ENCODE measurements at regions not wholly inside any gene's neighbourhood (a gene's known extent, or its start where the extent isn't known, plus 50 kb on each side); places are given as distances from the start of the nearest gene placed in this dataset.
A peak's percentile ranks its signal among the peaks of the same experiment; 100 is the strongest.
"Not testable (repeated sequence)": the region's sequence is repeated elsewhere in the genome, so short reads cannot be mapped to it uniquely, and the experiment has no call there.

GRCh38 chr9:105993921-105994715, 299.8 kb downstream of the TMEM38B start:
- Histone ChIP-seq H3K9me3 (ENCODE audit: control insufficient read depth, low read depth, low read length) (no peaks in the 10 kb centered on the region), H3K4me1 (ENCODE audit: control insufficient read depth, low read depth, low read length) (peaks cover 12% of the 10 kb centered on the region), H3K9ac (ENCODE audit: low read length) (no peak overlapping the region), H3K4me3 (ENCODE audit: low read length) (no peak overlapping the region), H3K27me3 (ENCODE audit: control insufficient read depth, insufficient read depth, low read length) (no peaks in the 10 kb centered on the region), H3K27ac (ENCODE audit: low read length) (no peak overlapping the region), H3K36me3 (ENCODE audit: control insufficient read depth, low read depth, low read length) (no peaks in the 10 kb centered on the region)

GRCh38 chr9:105994970-105995369, 300.6 kb downstream of the TMEM38B start:
- Histone ChIP-seq H3K27me3 (ENCODE audit: control insufficient read depth, insufficient read depth, low read length) (no peaks in the 10 kb centered on the region), H3K9me3 (ENCODE audit: control insufficient read depth, low read depth, low read length) (no peaks in the 10 kb centered on the region), H3K27ac (ENCODE audit: low read length) (no peak overlapping the region), H3K9ac (ENCODE audit: low read length) (no peak overlapping the region), H3K4me1 (ENCODE audit: control insufficient read depth, low read depth, low read length) (peaks cover 12% of the 10 kb centered on the region), H3K36me3 (ENCODE audit: control insufficient read depth, low read depth, low read length) (no peaks in the 10 kb centered on the region), H3K4me3 (ENCODE audit: low read length) (no peak overlapping the region)

- Histone ChIP-seq H3K36me3 (ENCODE audit: control insufficient read depth, low read depth, low read length) (no peaks in the 10 kb centered on the region), H3K9me3 (ENCODE audit: control insufficient read depth, low read depth, low read length) (no peaks in the 10 kb centered on the region), H3K4me1 (ENCODE audit: control insufficient read depth, low read depth, low read length) (peaks cover 23% of the 10 kb centered on the region), H3K27me3 (ENCODE audit: control insufficient read depth, insufficient read depth, low read length) (no peaks in the 10 kb centered on the region), H3K9ac (ENCODE audit: low read length) (no peak overlapping the region), H3K4me3 (ENCODE audit: low read length) (no peak overlapping the region), H3K27ac (ENCODE audit: low read length) (no peak overlapping the region)
Observed at GRCh38 chr9:106017198-106017740, 322.9 kb downstream of the TMEM38B start.

GRCh38 chr9:106019039-106019680, 324.8 kb downstream of the TMEM38B start:
- peak overlapping the region; percentile 12 for H3K9ac ChIP-seq (ENCODE audit: low read length)
- peak overlapping the region; percentile 11 for H3K4me3 ChIP-seq (ENCODE audit: low read length)
- no peaks in the 10 kb centered on the region for H3K36me3 ChIP-seq (ENCODE audit: control insufficient read depth, low read depth, low read length)
- peaks cover 23% of the 10 kb centered on the region for H3K4me1 ChIP-seq (ENCODE audit: control insufficient read depth, low read depth, low read length)
- H3K9me3 ChIP-seq (ENCODE audit: control insufficient read depth, low read depth, low read length), result no peaks in the 10 kb centered on the region
- no peaks in the 10 kb centered on the region for H3K27me3 ChIP-seq (ENCODE audit: control insufficient read depth, insufficient read depth, low read length)
- peak overlapping the region; percentile 3 for H3K27ac ChIP-seq (ENCODE audit: low read length)

- Histone ChIP-seq H3K9me3 (ENCODE audit: control insufficient read depth, low read depth, low read length) (no peaks in the 10 kb centered on the region), H3K4me3 (ENCODE audit: low read length) (peak overlapping the region; percentile 11)
Observed at GRCh38 chr9:106019702-106020101, 325.4 kb downstream of the TMEM38B start.

GRCh38 chr9:106020186-106020585, 325.8 kb downstream of the TMEM38B start:
- Histone ChIP-seq H3K9me3 (ENCODE audit: control insufficient read depth, low read depth, low read length) (no peaks in the 10 kb centered on the region), H3K4me3 (ENCODE audit: low read length) (peak overlapping the region; percentile 11), H3K36me3 (ENCODE audit: control insufficient read depth, low read depth, low read length) (no peaks in the 10 kb centered on the region), H3K4me1 (ENCODE audit: control insufficient read depth, low read depth, low read length) (peaks cover 23% of the 10 kb centered on the region), H3K27ac (ENCODE audit: low read length) (no peak overlapping the region), H3K27me3 (ENCODE audit: control insufficient read depth, insufficient read depth, low read length) (no peaks in the 10 kb centered on the region), H3K9ac (ENCODE audit: low read length) (no peak overlapping the region)

More at GRCh38 chr9:106019702-106020101, 325.4 kb downstream of the TMEM38B start:
- Histone ChIP-seq H3K9ac (ENCODE audit: low read length) (peak overlapping the region; percentile 12), H3K27ac (ENCODE audit: low read length) (peak overlapping the region; percentile 3), H3K27me3 (ENCODE audit: control insufficient read depth, insufficient read depth, low read length) (no peaks in the 10 kb centered on the region), H3K4me1 (ENCODE audit: control insufficient read depth, low read depth, low read length) (peaks cover 23% of the 10 kb centered on the region), H3K36me3 (ENCODE audit: control insufficient read depth, low read depth, low read length) (no peaks in the 10 kb centered on the region)

GRCh38 chr9:106023455-106023854, 329.1 kb downstream of the TMEM38B start:
- Histone ChIP-seq H3K36me3 (ENCODE audit: control insufficient read depth, low read depth, low read length) (no peaks in the 10 kb centered on the region), H3K9ac (ENCODE audit: low read length) (no peak overlapping the region), H3K27ac (ENCODE audit: low read length) (no peak overlapping the region), H3K27me3 (ENCODE audit: control insufficient read depth, insufficient read depth, low read length) (no peaks in the 10 kb centered on the region), H3K4me3 (ENCODE audit: low read length) (no peak overlapping the region), H3K9me3 (ENCODE audit: control insufficient read depth, low read depth, low read length) (no peaks in the 10 kb centered on the region), H3K4me1 (ENCODE audit: control insufficient read depth, low read depth, low read length) (peaks cover 21% of the 10 kb centered on the region)

GRCh38 chr9:106025453-106025852, 331.1 kb downstream of the TMEM38B start:
- H3K36me3 ChIP-seq (ENCODE audit: control insufficient read depth, low read depth, low read length), result no peaks in the 10 kb centered on the region
- H3K4me1 ChIP-seq (ENCODE audit: control insufficient read depth, low read depth, low read length), result peaks cover 3% of the 10 kb centered on the region
- H3K9ac ChIP-seq (ENCODE audit: low read length), result no peak overlapping the region
- H3K27me3 ChIP-seq (ENCODE audit: control insufficient read depth, insufficient read depth, low read length), result no peaks in the 10 kb centered on the region
- H3K4me3 ChIP-seq (ENCODE audit: low read length), result no peak overlapping the region
- no peaks in the 10 kb centered on the region for H3K9me3 ChIP-seq (ENCODE audit: control insufficient read depth, low read depth, low read length)
- no peak overlapping the region for H3K27ac ChIP-seq (ENCODE audit: low read length)

- H3K9me3 ChIP-seq (ENCODE audit: control insufficient read depth, low read depth, low read length); H3K4me3 ChIP-seq (ENCODE audit: low read length); H3K27ac ChIP-seq (ENCODE audit: low read length); H3K36me3 ChIP-seq (ENCODE audit: control insufficient read depth, low read depth, low read length); H3K9ac ChIP-seq (ENCODE audit: low read length); H3K4me1 ChIP-seq (ENCODE audit: control insufficient read depth, low read depth, low read length); H3K27me3 ChIP-seq (ENCODE audit: control insufficient read depth, insufficient read depth, low read length): not testable (repeated sequence)
Observed at GRCh38 chr9:106030146-106030545, 335.8 kb downstream of the TMEM38B start.

GRCh38 chr9:106032978-106033377, 338.6 kb downstream of the TMEM38B start:
- H3K27me3 ChIP-seq (ENCODE audit: control insufficient read depth, insufficient read depth, low read length), result no peaks in the 10 kb centered on the region
- peaks cover 3% of the 10 kb centered on the region for H3K4me1 ChIP-seq (ENCODE audit: control insufficient read depth, low read depth, low read length)
- no peak overlapping the region for H3K9ac ChIP-seq (ENCODE audit: low read length)
- no peaks in the 10 kb centered on the region for H3K36me3 ChIP-seq (ENCODE audit: control insufficient read depth, low read depth, low read length)
- H3K4me3 ChIP-seq (ENCODE audit: low read length), result no peak overlapping the region
- no peak overlapping the region for H3K27ac ChIP-seq (ENCODE audit: low read length)
- no peaks in the 10 kb centered on the region for H3K9me3 ChIP-seq (ENCODE audit: control insufficient read depth, low read depth, low read length)

- Histone ChIP-seq H3K9me3 (ENCODE audit: control insufficient read depth, low read depth, low read length) (no peaks in the 10 kb centered on the region), H3K36me3 (ENCODE audit: control insufficient read depth, low read depth, low read length) (no peaks in the 10 kb centered on the region), H3K27ac (ENCODE audit: low read length) (no peak overlapping the region), H3K27me3 (ENCODE audit: control insufficient read depth, insufficient read depth, low read length) (no peaks in the 10 kb centered on the region), H3K9ac (ENCODE audit: low read length) (no peak overlapping the region), H3K4me1 (ENCODE audit: control insufficient read depth, low read depth, low read length) (peaks cover 14% of the 10 kb centered on the region), H3K4me3 (ENCODE audit: low read length) (no peak overlapping the region)
Observed at GRCh38 chr9:106035806-106036205, 341.5 kb downstream of the TMEM38B start.
